ENCODE measurements at regions not wholly inside any gene's neighbourhood (a gene's known extent, or its start where the extent isn't known, plus 50 kb on each side); places are given as distances from the start of the nearest gene placed in this dataset.

- H3K9ac ChIP-seq (ENCODE audit: low read depth, low read length), result no peak overlapping the region
- H3K9me3 ChIP-seq (ENCODE audit: insufficient read depth, low read depth, low read length), result no peaks in the 10 kb centered on the region; the same call in 1 of the 2 replicates
- H3K4me1 ChIP-seq (ENCODE audit: insufficient read depth, low read length), result no peaks in the 10 kb centered on the region
- 100% methylated on average over 1 of the region's 1 CpG for WGBS
- H3K27ac ChIP-seq (ENCODE audit: low read depth, low read length), result no peak overlapping the region
- no peaks in the 10 kb centered on the region for H3K27me3 ChIP-seq (ENCODE audit: insufficient read depth, low read length)
- H3K36me3 ChIP-seq (ENCODE audit: insufficient read depth, low read length), result no peaks in the 10 kb centered on the region
- H3K4me3 ChIP-seq (ENCODE audit: low read length), result no peak overlapping the region
These were observed 101.4 kb downstream of the DYNAP start for GRCh38 chr18:54692463-54692862.

- Histone ChIP-seq H3K27ac (ENCODE audit: low read depth, low read length) (no peak overlapping the region), H3K4me1 (ENCODE audit: insufficient read depth, low read length) (no peaks in the 10 kb centered on the region), H3K27me3 (ENCODE audit: insufficient read depth, low read length) (no peaks in the 10 kb centered on the region), H3K9me3 (ENCODE audit: insufficient read depth, low read depth, low read length) (no peaks in the 10 kb centered on the region; the same call in 1 of the 2 replicates), H3K36me3 (ENCODE audit: insufficient read depth, low read length) (no peaks in the 10 kb centered on the region), H3K4me3 (ENCODE audit: low read length) (no peak overlapping the region), H3K9ac (ENCODE audit: low read depth, low read length) (no peak overlapping the region)
- 73% methylated on average over 4 of the region's 4 CpGs for WGBS
These were observed 105.7 kb downstream of the DYNAP start for GRCh38 chr18:54696616-54697293.

GRCh38 chr18:54700580-54700979 lies 109.5 kb downstream of the DYNAP start:
- Histone ChIP-seq H3K4me1 (ENCODE audit: insufficient read depth, low read length) (no peaks in the 10 kb centered on the region), H3K27ac (ENCODE audit: low read depth, low read length) (no peak overlapping the region), H3K9me3 (ENCODE audit: insufficient read depth, low read depth, low read length) (no peaks in the 10 kb centered on the region), H3K36me3 (ENCODE audit: insufficient read depth, low read length) (no peaks in the 10 kb centered on the region), H3K9ac (ENCODE audit: low read depth, low read length) (no peak overlapping the region), H3K27me3 (ENCODE audit: insufficient read depth, low read length) (no peaks in the 10 kb centered on the region), H3K4me3 (ENCODE audit: low read length) (no peak overlapping the region)
- WGBS, result 76% methylated on average over 1 of the region's 1 CpG

- WGBS, result 100% methylated on average over 1 of the region's 1 CpG
- H3K9ac ChIP-seq (ENCODE audit: low read depth, low read length), result no peak overlapping the region
- no peaks in the 10 kb centered on the region for H3K36me3 ChIP-seq (ENCODE audit: insufficient read depth, low read length)
- H3K4me1 ChIP-seq (ENCODE audit: insufficient read depth, low read length), result no peaks in the 10 kb centered on the region
- H3K27ac ChIP-seq (ENCODE audit: low read depth, low read length), result no peak overlapping the region
- no peak overlapping the region for H3K4me3 ChIP-seq (ENCODE audit: low read length)
- H3K9me3 ChIP-seq (ENCODE audit: insufficient read depth, low read depth, low read length), result no peaks in the 10 kb centered on the region
- H3K27me3 ChIP-seq (ENCODE audit: insufficient read depth, low read length), result no peaks in the 10 kb centered on the region
These were observed 111.6 kb downstream of the DYNAP start for GRCh38 chr18:54702686-54703085.

- Histone ChIP-seq H3K9me3 (ENCODE audit: insufficient read depth, low read depth, low read length) (no peaks in the 10 kb centered on the region), H3K27me3 (ENCODE audit: insufficient read depth, low read length) (no peaks in the 10 kb centered on the region), H3K9ac (ENCODE audit: low read depth, low read length) (no peak overlapping the region), H3K4me3 (ENCODE audit: low read length) (no peak overlapping the region), H3K4me1 (ENCODE audit: insufficient read depth, low read length) (no peaks in the 10 kb centered on the region), H3K36me3 (ENCODE audit: insufficient read depth, low read length) (no peaks in the 10 kb centered on the region), H3K27ac (ENCODE audit: low read depth, low read length) (no peak overlapping the region)
- 86% methylated on average over 7 of the region's 8 CpGs for WGBS
These were observed 118.0 kb upstream of the RAB27B start for GRCh38 chr18:54710074-54710899.

GRCh38 chr18:54710900-54711281 lies 117.4 kb upstream of the RAB27B start:
- Histone ChIP-seq H3K4me3 (ENCODE audit: low read length) (no peak overlapping the region), H3K36me3 (ENCODE audit: insufficient read depth, low read length) (no peaks in the 10 kb centered on the region), H3K9me3 (ENCODE audit: insufficient read depth, low read depth, low read length) (no peaks in the 10 kb centered on the region), H3K27ac (ENCODE audit: low read depth, low read length) (no peak overlapping the region), H3K27me3 (ENCODE audit: insufficient read depth, low read length) (no peaks in the 10 kb centered on the region), H3K4me1 (ENCODE audit: insufficient read depth, low read length) (no peaks in the 10 kb centered on the region), H3K9ac (ENCODE audit: low read depth, low read length) (no peak overlapping the region)
- 100% methylated on average over 1 of the region's 2 CpGs for WGBS

GRCh38 chr18:54712306-54712705 lies 116.0 kb upstream of the RAB27B start:
- Histone ChIP-seq H3K9me3 (ENCODE audit: insufficient read depth, low read depth, low read length) (no peaks in the 10 kb centered on the region), H3K27ac (ENCODE audit: low read depth, low read length) (no peak overlapping the region), H3K4me3 (ENCODE audit: low read length) (no peak overlapping the region), H3K36me3 (ENCODE audit: insufficient read depth, low read length) (no peaks in the 10 kb centered on the region), H3K4me1 (ENCODE audit: insufficient read depth, low read length) (no peaks in the 10 kb centered on the region), H3K27me3 (ENCODE audit: insufficient read depth, low read length) (no peaks in the 10 kb centered on the region), H3K9ac (ENCODE audit: low read depth, low read length) (no peak overlapping the region; the same call in 1 of the 2 replicates)
- WGBS, result 86% methylated on average over 3 of the region's 3 CpGs

- H3K36me3 ChIP-seq (ENCODE audit: insufficient read depth, low read length), result no peaks in the 10 kb centered on the region
- H3K9me3 ChIP-seq (ENCODE audit: insufficient read depth, low read depth, low read length), result no peaks in the 10 kb centered on the region
- no peak overlapping the region; the same call in 1 of the 2 replicates for H3K9ac ChIP-seq (ENCODE audit: low read depth, low read length)
- no peak overlapping the region for H3K27ac ChIP-seq (ENCODE audit: low read depth, low read length)
- no peaks in the 10 kb centered on the region for H3K27me3 ChIP-seq (ENCODE audit: insufficient read depth, low read length)
- H3K4me1 ChIP-seq (ENCODE audit: insufficient read depth, low read length), result no peaks in the 10 kb centered on the region
- no peak overlapping the region for H3K4me3 ChIP-seq (ENCODE audit: low read length)
- 79% methylated on average over 8 of the region's 8 CpGs for WGBS
These were observed 115.5 kb upstream of the RAB27B start for GRCh38 chr18:54712758-54713157.

- Histone ChIP-seq H3K27ac (ENCODE audit: low read depth, low read length) (no peak overlapping the region), H3K27me3 (ENCODE audit: insufficient read depth, low read length) (no peaks in the 10 kb centered on the region), H3K36me3 (ENCODE audit: insufficient read depth, low read length) (no peaks in the 10 kb centered on the region), H3K9ac (ENCODE audit: low read depth, low read length) (no peak overlapping the region), H3K4me1 (ENCODE audit: insufficient read depth, low read length) (no peaks in the 10 kb centered on the region), H3K4me3 (ENCODE audit: low read length) (no peak overlapping the region), H3K9me3 (ENCODE audit: insufficient read depth, low read depth, low read length) (no peaks in the 10 kb centered on the region)
- WGBS, result 97% methylated on average over 4 of the region's 4 CpGs
These were observed 114.9 kb upstream of the RAB27B start for GRCh38 chr18:54713386-54713785.

GRCh38 chr18:54714851-54715250 lies 113.4 kb upstream of the RAB27B start:
- H3K9me3 ChIP-seq (ENCODE audit: insufficient read depth, low read depth, low read length), result no peaks in the 10 kb centered on the region
- no peaks in the 10 kb centered on the region for H3K27me3 ChIP-seq (ENCODE audit: insufficient read depth, low read length)
- no peaks in the 10 kb centered on the region for H3K36me3 ChIP-seq (ENCODE audit: insufficient read depth, low read length)
- no peaks in the 10 kb centered on the region for H3K4me1 ChIP-seq (ENCODE audit: insufficient read depth, low read length)
- no peak overlapping the region for H3K4me3 ChIP-seq (ENCODE audit: low read length)
- WGBS, result 94% methylated on average over 1 of the region's 1 CpG
- no peak overlapping the region for H3K27ac ChIP-seq (ENCODE audit: low read depth, low read length)
- no peak overlapping the region for H3K9ac ChIP-seq (ENCODE audit: low read depth, low read length)

- Histone ChIP-seq H3K36me3 (ENCODE audit: insufficient read depth, low read length) (no peaks in the 10 kb centered on the region), H3K27me3 (ENCODE audit: insufficient read depth, low read length) (no peaks in the 10 kb centered on the region), H3K27ac (ENCODE audit: low read depth, low read length) (no peak overlapping the region), H3K4me3 (ENCODE audit: low read length) (no peak overlapping the region), H3K4me1 (ENCODE audit: insufficient read depth, low read length) (no peaks in the 10 kb centered on the region), H3K9me3 (ENCODE audit: insufficient read depth, low read depth, low read length) (no peaks in the 10 kb centered on the region), H3K9ac (ENCODE audit: low read depth, low read length) (no peak overlapping the region)
- 96% methylated on average over 2 of the region's 2 CpGs for WGBS
These were observed 111.7 kb upstream of the RAB27B start for GRCh38 chr18:54716586-54716985.

All from HUES64 (cell line).